HG02763 (cell line): ENCODE measurements at regions not wholly inside any gene's neighbourhood (a gene's known extent, or its start where the extent isn't known, plus 50 kb on each side); places are given as distances from the start of the nearest gene placed in this dataset.
"Not testable (repeated sequence)": the region's sequence is repeated elsewhere in the genome, so short reads cannot be mapped to it uniquely, and the experiment has no call there.

ENCODE experiments used
- ATAC-seq: cut with Tn5 transposase; IDR thresholded peaks from one replicate; pipeline ENCODE4 v1.9.1; 2021; ENCODE audit warnings: mild to moderate bottlenecking, moderate library complexity; ENCODE audit not compliant: unreplicated experiment

- ATAC-seq = no peak
Observed at GRCh38 chr9:99666571-99666970, 155.1 kb upstream of the NR4A3 start.

DNA sequence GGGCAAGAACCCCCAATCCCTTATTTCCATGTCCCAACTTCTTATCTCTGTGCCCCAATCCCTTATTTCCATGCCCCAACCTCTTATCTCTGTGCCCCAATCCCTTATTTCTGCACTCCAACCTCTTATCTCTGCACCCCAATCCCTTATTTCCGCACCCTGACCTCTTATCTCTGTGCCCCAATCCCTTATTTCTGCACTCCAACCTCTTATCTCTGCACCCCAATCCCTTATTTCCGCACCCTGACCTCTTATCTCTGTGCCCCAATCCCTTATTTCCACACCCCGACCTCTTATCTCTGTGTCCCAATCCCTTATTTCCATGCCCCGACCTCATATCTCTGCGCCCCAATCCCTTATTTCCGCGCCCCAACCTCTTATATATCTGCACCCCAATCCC lies 150.8 kb upstream of the NR4A3 start:
- not testable (repeated sequence) for ATAC-seq

- no peak for ATAC-seq
Observed at GRCh38 chr9:99677281-99677680, 144.4 kb upstream of the NR4A3 start.

GRCh38 chr9:99678566-99678965 lies 143.1 kb upstream of the NR4A3 start:
- ATAC-seq = no peak

DNA sequence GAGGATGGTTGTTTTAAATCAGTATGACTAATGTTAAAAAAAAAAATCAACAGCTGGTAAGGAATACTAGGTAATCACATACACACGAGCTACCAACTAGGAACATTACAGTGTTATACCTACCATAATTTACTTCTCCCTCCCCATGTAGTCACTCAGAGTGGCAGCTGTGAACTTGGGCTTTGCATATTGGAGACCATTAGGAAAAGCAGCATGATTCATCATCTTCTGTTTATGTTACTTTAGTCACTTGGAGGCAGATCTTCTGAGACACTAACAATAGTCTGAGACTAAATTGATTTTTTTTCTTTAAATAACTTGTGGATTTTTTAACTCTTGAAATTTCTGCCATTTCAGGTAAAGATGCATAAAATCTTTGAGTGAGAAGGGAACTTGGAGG lies 141.5 kb upstream of the NR4A3 start:
- no peak for ATAC-seq

DNA sequence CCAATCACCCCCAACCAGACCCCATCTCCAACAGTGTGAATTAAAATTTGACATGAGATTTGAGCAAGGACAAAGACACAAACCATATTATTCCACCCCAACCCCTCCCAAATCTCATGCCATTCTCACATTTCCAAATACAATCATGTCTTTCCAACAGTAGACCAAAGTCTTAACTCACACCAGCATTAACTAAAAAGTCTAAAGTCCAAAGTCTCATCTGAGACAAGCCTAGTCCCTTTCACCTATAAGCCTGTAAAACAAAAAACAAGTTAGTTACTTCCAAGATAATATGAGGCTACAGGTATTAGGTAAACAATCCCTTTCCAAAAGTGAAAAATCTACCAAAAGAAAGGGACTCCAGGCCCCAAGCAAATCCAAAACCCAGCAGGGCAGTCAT lies 140.6 kb upstream of the NR4A3 start:
- no peak for ATAC-seq

DNA sequence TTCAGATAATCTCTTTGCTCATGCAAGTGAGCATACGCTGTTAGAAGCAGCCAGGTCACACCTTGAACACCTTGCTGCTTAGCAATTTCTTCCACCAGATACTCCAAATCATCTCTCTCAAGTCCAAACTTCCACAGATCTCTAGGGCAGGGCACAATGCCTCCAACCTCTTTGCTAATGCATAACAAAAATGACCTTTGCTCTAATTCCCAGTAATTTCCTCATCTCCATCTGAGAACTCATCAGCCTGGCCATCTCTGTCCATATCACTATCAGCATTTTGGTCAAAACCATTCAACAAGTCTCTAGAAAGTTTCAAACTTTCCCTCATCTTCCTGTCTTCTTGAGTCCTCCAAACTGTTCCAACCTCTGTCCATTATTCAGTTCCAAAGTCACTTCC lies 139.3 kb upstream of the NR4A3 start:
- ATAC-seq = no peak

DNA sequence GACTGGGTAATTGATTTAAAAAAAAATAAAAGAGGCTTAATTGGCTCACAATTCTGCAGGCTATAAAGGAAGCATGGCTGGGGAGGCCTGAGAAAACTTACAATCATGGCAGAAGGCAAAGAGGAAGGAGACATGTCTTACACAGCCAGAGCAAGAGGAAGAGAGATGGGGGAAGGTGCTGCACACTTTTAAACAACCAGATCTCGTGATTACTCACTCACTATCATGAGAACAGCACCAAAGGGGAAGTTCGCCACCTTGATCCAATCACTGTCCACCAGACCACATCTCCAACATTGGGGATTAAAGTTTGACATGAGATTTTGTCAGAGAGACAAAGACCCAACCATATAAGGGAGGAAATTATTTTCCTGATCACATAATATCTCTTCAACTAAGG lies 138.8 kb upstream of the NR4A3 start:
- ATAC-seq = no peak

GRCh38 chr9:99690573-99690972 lies 131.1 kb upstream of the NR4A3 start:
- no peak for ATAC-seq

DNA sequence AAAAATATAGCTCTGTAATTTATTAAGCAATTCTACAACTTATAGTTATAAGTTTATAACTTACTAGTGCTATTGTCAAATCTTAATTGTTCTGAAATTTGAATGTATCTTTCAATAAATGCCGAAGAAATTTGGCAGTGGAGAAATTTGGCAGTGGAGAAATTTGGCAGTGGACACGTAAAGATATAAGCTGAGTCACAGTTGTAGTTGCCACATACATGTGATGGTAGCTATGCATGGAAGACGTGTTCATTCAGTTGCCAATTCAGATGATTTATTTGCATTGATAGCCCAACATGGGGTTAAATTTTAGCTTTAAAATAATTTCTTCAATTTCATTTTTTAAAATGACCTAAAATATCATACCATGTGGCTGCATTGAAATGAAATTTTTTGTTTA lies 127.8 kb upstream of the NR4A3 start:
- no peak for ATAC-seq

DNA sequence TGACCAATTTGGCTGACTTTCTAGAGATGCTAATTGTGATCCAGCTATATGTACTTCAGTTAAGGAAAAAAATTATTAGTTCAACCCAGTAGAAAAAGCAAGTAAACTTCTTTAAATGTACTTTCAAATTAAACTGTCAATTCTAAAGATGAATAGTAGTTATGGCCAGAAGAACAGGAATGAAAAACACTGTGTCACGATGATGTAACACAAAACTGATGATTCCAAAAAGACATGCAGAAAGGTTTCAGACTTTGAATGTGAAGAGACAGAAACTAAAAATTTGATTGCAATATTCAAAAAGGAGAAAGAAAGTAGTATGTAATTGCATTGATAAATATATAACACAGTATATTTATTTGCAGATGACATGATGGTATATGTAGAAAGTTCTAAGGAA lies 127.3 kb upstream of the NR4A3 start:
- ATAC-seq = no peak

- ATAC-seq = no peak
Observed at GRCh38 chr9:99699396-99699795, 122.3 kb upstream of the NR4A3 start.

DNA sequence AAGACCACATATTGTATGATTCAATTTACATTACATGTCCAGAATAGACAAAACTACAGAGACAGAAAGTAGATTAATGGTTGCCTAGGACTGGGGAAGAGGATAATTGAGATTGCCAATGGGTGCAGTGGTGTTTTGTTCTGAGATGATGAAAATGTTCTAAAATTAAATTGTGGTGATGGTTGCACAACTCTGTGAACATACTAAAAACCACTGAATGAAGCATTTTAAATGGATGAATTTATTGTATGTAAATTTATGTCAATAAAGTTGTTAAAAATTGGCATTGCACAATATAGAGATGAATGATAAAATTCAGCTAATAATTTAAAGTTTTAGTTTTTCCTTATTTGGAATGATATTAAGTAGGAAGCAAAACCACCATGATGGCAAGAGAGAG lies 109.5 kb upstream of the NR4A3 start:
- ATAC-seq = no peak

- ATAC-seq = no peak
Observed at GRCh38 chr9:99713838-99714306, 107.8 kb upstream of the NR4A3 start.

- ATAC-seq = no peak
Observed at GRCh38 chr9:99718631-99719030, 103.1 kb upstream of the NR4A3 start.

- peak; percentile 76 for ATAC-seq
Observed at GRCh38 chr9:99720455-99721050, 101.1 kb upstream of the NR4A3 start.

DNA sequence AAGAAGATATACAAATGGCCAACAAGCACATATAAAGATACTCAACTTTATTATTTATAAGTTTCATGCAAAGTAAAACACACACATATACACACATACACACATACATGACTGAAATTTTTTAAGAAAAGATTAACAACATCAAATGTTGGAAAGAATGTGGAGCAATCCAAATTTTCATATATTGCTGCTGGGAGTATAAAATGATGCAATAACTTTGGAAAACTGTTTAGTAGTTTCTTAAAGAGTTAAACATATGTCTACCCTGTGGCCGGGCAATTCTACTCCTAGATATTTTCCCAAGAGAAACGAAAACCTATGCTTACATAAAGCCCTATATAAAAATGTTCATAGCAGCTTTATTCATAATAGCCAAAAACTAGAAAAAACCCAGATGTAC lies 99.8 kb upstream of the NR4A3 start:
- ATAC-seq = no peak

DNA sequence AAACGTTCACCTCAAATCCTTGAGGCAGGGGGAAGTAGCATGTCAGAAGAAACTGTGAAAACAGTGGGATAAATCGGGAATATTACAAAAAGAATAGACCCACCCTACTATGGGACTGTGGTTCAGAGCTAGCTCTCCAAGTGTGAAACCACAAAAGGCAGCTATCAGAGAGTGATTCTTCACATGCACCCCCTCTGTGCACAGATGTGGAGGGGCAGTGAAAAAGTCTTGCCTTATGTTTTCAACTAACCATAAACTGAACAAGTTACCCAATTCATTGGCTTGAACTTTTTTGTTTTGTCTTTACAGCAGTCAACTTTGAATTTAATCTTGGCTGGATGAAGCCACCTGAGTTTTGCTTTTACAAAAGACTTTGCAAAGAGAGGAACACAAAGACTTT lies 98.8 kb upstream of the NR4A3 start:
- no peak for ATAC-seq

GRCh38 chr9:99724640-99725039 lies 97.0 kb upstream of the NR4A3 start:
- no peak for ATAC-seq

DNA sequence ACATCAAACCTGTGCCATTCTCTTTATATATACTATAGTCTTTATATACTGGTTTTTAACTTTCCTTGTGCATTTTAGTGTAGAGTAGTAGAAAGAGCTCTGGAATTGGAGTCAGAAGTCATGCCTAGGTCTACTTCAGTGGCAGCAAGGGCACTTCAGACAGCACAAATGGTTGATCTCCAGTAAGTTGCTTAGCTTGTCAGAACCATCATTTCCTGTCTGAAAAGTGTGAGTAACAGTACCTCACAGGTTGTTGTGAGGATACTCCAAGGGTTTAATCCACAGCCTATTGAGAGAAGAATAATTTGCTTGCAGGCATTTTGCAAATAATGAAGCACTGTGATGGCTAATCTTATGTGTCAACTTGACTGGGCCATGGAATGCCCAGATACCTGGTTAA lies 95.8 kb upstream of the NR4A3 start:
- ATAC-seq = no peak

DNA sequence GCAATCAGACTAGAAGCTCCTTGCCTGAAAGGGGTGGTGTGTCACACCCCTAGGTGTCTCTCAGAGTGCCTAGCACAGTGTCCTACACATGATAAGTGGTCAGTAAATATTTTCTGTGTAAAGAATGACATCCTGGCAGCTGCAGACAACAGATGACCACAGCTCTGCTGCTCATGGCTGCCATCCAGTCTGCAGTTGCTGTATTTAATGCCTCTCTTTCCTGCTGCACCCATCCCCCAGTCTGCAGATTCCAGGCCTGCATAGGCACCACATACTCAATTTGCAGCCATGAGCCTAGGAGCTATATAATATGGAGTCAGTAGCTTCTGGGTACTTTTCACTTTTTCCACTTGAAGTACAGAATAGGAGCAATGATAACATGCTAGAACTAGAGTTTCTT lies 94.9 kb upstream of the NR4A3 start:
- ATAC-seq = no peak

- no peak for ATAC-seq
Observed at GRCh38 chr9:99730062-99730461, 91.6 kb upstream of the NR4A3 start.

GRCh38 chr9:99731950-99732349 lies 89.7 kb upstream of the NR4A3 start:
- no peak for ATAC-seq
